ENCODE measurements at regions not wholly inside any gene's neighbourhood (a gene's known extent, or its start where the extent isn't known, plus 50 kb on each side); places are given as distances from the start of the nearest gene placed in this dataset.

GRCh38 chr10:22468570-22469320 is 123.4 kb downstream of the SPAG6 start:
- Histone ChIP-seq H3K79me2 (ENCODE audit: insufficient read depth, low read length) (no peaks in the 10 kb centered on the region), H3K27me3 (ENCODE audit: insufficient read depth, low read length) (peaks cover 10% of the 10 kb centered on the region; the same call in 1 of the 2 replicates), H3T11ph (ENCODE audit: low read length) (no peak overlapping the region), H2BK120ac (ENCODE audit: low read depth, low read length, poor library complexity, severe bottlenecking) (no peak overlapping the region), H4K91ac (ENCODE audit: insufficient read length, low read depth, low read length) (no peak overlapping the region), H3K14ac (ENCODE audit: insufficient read depth, low read length) (no peak overlapping the region), H4K20me1 (ENCODE audit: control insufficient read depth, insufficient read depth, insufficient read length) (no peaks in the 10 kb centered on the region), H3K23me2 (ENCODE audit: insufficient read length, low read depth, low read length, poor library complexity, severe bottlenecking) (no peaks in the 10 kb centered on the region), H2AFZ (ENCODE audit: low read length) (no peak overlapping the region), H2AK5ac (ENCODE audit: insufficient read length, low read length) (no peak overlapping the region), H2BK20ac (ENCODE audit: low read depth, low read length, poor library complexity, severe bottlenecking) (no peak overlapping the region), H3K4me2 (ENCODE audit: insufficient read depth, insufficient read length, low read length) (no peak overlapping the region), H4K8ac (replicated peaks; ENCODE audit: insufficient read length, low read depth, low read length) (no peak overlapping the region), H3K9me3 (ENCODE audit: control insufficient read depth, low read depth, low read length) (no peaks in the 10 kb centered on the region), H3K9ac (ENCODE audit: extremely low read depth, insufficient read length, low read length) (no peak overlapping the region), H2BK15ac (ENCODE audit: low read depth, low read length) (no peak overlapping the region), H3K79me1 (ENCODE audit: insufficient read depth, low read depth, low read length, poor library complexity, severe bottlenecking) (no peaks in the 10 kb centered on the region), H3K4ac (ENCODE audit: low read depth, low read length) (no peak overlapping the region), H3K56ac (ENCODE audit: insufficient read length, low read depth, low read length) (no peak overlapping the region), H3K27ac (ENCODE audit: insufficient read length, low read depth, low read length) (no peak overlapping the region), H3K18ac (ENCODE audit: insufficient read length, low read depth, low read length) (no peak overlapping the region), H2BK12ac (ENCODE audit: insufficient read length, low read depth, low read length) (no peak overlapping the region), H4K5ac (ENCODE audit: insufficient read length, low read depth, low read length) (no peak overlapping the region), H3K23ac (ENCODE audit: insufficient read length, low read depth, low read length) (no peak overlapping the region), H2BK5ac (ENCODE audit: insufficient read length, low read length) (no peak overlapping the region), H3K4me1 (ENCODE audit: insufficient read depth, low read length) (no peaks in the 10 kb centered on the region)
- Mint-ChIP-seq H3K4me1 (peaks cover 5 to 11% of the 10 kb centered on the region in 2 experiments), H3K9me3 (no peaks in the 10 kb centered on the region), H3K36me3 (ENCODE audit: insufficient read depth in 1 of 3, low read depth in 3 of 3) (no peaks in the 10 kb centered on the region), H3K27me3 (ENCODE audit: low read depth) (peaks cover 54% of the 10 kb centered on the region), H3K4me3 (no peak overlapping the region), H3K27ac (no peak overlapping the region)
- TF ChIP-seq, protein P1, sequence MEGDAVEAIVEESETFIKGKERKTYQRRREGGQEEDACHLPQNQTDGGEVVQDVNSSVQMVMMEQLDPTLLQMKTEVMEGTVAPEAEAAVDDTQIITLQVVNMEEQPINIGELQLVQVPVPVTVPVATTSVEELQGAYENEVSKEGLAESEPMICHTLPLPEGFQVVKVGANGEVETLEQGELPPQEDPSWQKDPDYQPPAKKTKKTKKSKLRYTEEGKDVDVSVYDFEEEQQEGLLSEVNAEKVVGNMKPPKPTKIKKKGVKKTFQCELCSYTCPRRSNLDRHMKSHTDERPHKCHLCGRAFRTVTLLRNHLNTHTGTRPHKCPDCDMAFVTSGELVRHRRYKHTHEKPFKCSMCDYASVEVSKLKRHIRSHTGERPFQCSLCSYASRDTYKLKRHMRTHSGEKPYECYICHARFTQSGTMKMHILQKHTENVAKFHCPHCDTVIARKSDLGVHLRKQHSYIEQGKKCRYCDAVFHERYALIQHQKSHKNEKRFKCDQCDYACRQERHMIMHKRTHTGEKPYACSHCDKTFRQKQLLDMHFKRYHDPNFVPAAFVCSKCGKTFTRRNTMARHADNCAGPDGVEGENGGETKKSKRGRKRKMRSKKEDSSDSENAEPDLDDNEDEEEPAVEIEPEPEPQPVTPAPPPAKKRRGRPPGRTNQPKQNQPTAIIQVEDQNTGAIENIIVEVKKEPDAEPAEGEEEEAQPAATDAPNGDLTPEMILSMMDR (conservative IDR thresholded peaks at IDR 0.05), result no peak
- no peak for DNase-seq
- no CpG with 5 or more reads among the region's 3 CpGs for WGBS (ENCODE audit: extremely low coverage, insufficient read length, low lambda C conversion rate)
